Breast epithelium (tissue), 3 donors: ENCODE measurements at regions not wholly inside any gene's neighbourhood (a gene's known extent, or its start where the extent isn't known, plus 50 kb on each side); places are given as distances from the start of the nearest gene placed in this dataset.

Source experiments
- POLR2A ChIP-seq: fragments of 450-650 bp; IDR thresholded peaks from one replicate; pipeline ENCODE4 v1.6.1; 2016; ENCODE audit warnings: antibody characterized with exemption, mild to moderate bottlenecking, moderate library complexity
- POLR2AphosphoS5 ChIP-seq, 3 donors: sonication (generic); formaldehyde crosslinking; IDR thresholded peaks; one replicate each; pipeline ENCODE4 v1.6.1; 2017; ENCODE audit warnings: antibody characterized with exemption in 3 of 3
- TF ChIP-seq, protein P1 (sequence below), 3 donors: fragments of 450-650 bp; IDR thresholded peaks; one replicate each; pipeline ENCODE4 v1.5.1; 2016 to 2017; ENCODE audit warnings: antibody characterized with exemption in 3 of 3, mild to moderate bottlenecking in 3 of 3, moderate library complexity in 3 of 3

DNA sequence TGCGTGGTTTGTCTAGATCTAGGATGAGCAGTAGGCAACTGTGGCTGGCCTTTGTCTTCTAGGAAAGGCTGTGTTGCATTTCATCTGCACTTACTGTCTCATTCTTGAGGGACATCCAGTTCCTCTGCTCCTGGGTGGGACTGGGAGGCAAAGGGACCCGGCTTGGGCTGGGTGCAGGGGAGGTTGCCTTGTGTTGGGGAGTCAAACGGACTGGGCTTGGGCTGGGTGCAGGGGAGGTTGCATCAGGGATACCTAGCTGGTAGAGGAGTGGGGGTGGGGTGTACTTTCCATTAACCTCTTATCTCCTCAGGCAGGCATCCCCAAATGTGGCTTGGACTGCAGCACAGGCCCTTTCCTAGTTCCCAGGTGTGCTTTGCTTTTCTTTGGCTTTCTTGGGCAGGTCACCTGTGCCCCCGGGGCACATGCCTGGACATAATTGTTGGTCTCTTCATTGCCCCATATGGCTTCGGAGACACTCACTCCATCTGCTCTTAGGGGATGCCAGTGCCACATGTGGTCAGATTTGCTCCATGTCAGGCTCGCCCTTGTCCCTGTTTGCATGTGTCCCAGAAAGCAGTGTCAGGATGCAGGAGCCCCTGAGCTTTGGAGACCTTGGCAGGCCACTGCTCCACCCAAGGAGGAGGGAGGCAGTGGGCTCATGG lies 1682.9 kb downstream of the TP53TG3F start:
- TF ChIP-seq, protein P1, sequence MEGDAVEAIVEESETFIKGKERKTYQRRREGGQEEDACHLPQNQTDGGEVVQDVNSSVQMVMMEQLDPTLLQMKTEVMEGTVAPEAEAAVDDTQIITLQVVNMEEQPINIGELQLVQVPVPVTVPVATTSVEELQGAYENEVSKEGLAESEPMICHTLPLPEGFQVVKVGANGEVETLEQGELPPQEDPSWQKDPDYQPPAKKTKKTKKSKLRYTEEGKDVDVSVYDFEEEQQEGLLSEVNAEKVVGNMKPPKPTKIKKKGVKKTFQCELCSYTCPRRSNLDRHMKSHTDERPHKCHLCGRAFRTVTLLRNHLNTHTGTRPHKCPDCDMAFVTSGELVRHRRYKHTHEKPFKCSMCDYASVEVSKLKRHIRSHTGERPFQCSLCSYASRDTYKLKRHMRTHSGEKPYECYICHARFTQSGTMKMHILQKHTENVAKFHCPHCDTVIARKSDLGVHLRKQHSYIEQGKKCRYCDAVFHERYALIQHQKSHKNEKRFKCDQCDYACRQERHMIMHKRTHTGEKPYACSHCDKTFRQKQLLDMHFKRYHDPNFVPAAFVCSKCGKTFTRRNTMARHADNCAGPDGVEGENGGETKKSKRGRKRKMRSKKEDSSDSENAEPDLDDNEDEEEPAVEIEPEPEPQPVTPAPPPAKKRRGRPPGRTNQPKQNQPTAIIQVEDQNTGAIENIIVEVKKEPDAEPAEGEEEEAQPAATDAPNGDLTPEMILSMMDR (IDR thresholded peaks at IDR 0.05), result no peak
- TF ChIP-seq POLR2A (no peak), POLR2AphosphoS5 (IDR thresholded peaks at IDR 0.05) (no peak)
